Liver (tissue), 3 donors: ENCODE measurements at regions not wholly inside any gene's neighbourhood (a gene's known extent, or its start where the extent isn't known, plus 50 kb on each side); places are given as distances from the start of the nearest gene placed in this dataset.

Experiments used
- ATF3 ChIP-seq: IDR thresholded peaks from 2 replicates; pipeline ENCODE4 v1.6.1; 2016; ENCODE audit warnings: antibody characterized with exemption
- CTCF ChIP-seq: fragments of 150-350 bp; IDR thresholded peaks from 2 replicates; pipeline ENCODE4 v1.5.1; 2017; ENCODE audit warnings: improper control_type of control experiment, low read depth, low read length; ENCODE audit not compliant: missing input control
- REST ChIP-seq: IDR thresholded peaks from 2 replicates; pipeline ENCODE4 v1.6.1; 2016; ENCODE audit warnings: antibody characterized with exemption, mild to moderate bottlenecking
- donor health status: healthy.
- donor health status: healthy.

GRCh38 chr13:39900106-39900750 lies 244.8 kb downstream of the COG6 start:
- TF ChIP-seq ATF3 (no peak), CTCF (no peak), REST (no peak)
